ENCODE measurements at regions not wholly inside any gene's neighbourhood (a gene's known extent, or its start where the extent isn't known, plus 50 kb on each side); places are given as distances from the start of the nearest gene placed in this dataset.

DNA sequence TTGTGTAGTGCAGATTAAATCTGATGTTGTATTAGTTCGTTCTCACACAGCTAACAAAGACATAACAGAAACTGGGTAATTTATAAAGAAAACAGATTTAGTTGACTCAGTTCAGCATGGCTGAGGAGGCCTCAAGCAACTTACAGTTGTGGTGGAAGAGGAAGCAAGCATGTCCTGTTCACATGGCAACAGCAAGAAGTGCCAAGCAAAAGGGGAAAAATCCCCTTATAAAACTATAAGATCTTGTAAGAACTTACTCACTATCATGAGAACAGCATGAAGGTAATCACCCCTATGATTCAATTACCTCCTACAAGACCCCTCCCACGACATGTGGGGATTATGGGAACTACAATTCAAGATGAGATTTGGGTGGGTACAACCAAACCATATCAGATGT lies 238.6 kb upstream of the PRR16 start:
- DNase-seq: no peak

GRCh38 chr5:120228262-120229031 lies 235.7 kb upstream of the PRR16 start:
- DNase-seq: no peak

GRCh38 chr5:120229036-120229435 lies 235.1 kb upstream of the PRR16 start:
- no peak for DNase-seq

GRCh38 chr5:120231563-120231962 lies 232.5 kb upstream of the PRR16 start:
- no peak for DNase-seq

- no peak for DNase-seq
These were observed 227.7 kb upstream of the PRR16 start for GRCh38 chr5:120236360-120236759.

DNA sequence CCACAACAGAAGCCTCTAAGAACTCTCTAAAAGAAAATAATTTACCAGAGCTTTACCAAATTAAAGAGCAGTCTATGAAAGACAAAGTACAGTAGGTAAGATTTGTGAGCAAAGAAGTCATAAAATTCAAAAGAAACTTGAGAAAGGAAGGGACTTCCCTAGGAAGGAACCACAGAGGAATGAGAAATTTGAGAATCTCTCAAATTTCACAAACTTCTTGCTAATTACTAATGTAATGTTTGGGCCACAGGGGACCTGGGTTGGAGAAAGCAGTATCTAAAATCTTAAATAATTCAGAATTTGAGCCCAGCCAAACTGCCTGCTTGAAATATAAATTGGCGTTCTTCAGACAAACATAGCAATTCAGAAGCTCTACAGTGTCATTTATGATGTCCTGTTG lies 225.0 kb upstream of the PRR16 start:
- DNase-seq: no peak

GRCh38 chr5:120240706-120241105 lies 223.4 kb upstream of the PRR16 start:
- DNase-seq: no peak

GRCh38 chr5:120241400-120241799 lies 222.7 kb upstream of the PRR16 start:
- DNase-seq: no peak

- DNase-seq: no peak
These were observed 212.2 kb upstream of the PRR16 start for GRCh38 chr5:120251898-120252297.

DNA sequence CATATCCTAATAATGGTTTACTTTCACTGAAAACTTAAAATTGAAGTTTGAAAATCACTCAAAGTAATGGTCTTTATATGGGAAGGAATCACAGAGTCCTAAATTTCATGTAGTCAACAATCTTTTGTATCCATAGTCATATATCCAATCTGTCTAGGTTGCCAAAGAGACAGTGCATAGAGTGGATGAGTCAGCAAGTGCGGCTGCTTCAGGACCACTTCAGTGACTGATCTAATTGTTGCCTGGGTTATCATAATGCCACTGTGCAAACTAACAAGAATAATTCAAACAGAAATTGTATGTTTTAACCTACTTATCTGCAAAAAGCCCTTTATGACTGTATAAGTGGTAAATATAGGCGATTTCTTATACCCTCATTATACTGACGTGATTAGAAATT lies 211.3 kb upstream of the PRR16 start:
- DNase-seq: no peak

DNA sequence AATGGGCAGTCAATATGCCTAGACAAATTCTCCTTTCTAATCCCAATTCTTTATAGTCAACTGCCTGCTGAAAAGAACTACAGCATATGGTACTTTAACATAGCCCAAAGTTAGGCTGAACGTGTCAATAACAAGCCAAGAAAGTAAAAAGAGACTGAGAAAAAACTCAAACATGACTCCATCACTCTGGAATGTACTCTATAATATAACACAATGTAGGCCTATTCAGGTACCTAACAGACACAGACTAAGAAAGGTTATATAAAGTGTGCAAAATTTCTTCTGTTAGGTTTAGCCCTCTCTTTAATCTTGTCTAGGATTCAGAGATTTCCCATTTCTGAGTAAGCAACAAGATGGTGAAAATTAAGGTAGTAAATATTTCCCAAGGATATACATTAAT lies 209.7 kb upstream of the PRR16 start:
- no peak for DNase-seq

GRCh38 chr5:120255214-120255613 lies 208.9 kb upstream of the PRR16 start:
- DNase-seq: no peak

DNA sequence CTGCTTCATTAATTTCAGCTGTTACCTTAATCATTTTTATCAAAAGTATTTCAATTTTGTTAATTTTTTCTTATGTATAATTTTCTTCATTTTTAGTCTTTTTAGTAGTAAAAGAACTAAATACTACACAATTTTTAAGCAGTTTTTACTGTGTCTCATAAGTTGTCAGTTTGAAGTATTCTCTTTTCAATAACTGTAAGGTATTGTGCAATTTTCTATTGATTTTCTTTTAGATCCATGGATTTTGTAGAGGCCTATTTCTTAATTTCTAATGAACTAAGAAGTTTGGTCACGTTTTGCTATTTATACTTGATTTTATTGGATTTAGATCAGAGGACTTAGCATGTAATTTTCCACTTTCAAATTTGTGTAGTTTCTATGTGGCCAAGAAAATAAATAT lies 207.7 kb upstream of the PRR16 start:
- DNase-seq: no peak

DNA sequence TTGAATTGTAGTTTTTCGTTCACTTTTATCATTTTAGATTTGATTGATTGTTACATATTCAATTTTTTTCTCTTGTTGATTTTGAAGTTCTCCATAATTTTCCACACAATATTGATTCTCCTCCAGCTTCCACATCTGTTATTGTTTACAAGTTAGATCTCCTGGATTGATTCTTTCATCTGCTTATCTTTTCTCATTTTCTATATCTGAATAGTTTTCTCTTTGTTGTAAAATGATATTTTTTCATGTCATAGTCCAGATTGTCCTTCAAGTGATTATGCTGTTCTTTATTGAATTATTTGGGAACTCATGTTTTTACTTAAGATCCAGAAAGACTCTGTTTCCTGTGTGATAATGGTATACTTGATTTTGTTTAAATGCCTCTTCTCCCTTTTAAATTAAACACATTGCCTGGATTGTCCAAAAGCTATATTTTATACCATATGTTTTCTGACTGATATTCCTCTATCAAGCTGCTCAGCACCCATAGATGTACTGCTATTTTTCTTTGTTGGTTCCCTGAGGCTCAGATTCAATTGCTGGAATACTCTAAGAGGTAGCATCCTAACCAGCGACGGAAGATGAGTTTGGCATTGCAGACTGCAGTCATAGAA lies 206.6 kb upstream of the PRR16 start:
- DNase-seq: peak in 1 of 58 donors; percentile 4

DNA sequence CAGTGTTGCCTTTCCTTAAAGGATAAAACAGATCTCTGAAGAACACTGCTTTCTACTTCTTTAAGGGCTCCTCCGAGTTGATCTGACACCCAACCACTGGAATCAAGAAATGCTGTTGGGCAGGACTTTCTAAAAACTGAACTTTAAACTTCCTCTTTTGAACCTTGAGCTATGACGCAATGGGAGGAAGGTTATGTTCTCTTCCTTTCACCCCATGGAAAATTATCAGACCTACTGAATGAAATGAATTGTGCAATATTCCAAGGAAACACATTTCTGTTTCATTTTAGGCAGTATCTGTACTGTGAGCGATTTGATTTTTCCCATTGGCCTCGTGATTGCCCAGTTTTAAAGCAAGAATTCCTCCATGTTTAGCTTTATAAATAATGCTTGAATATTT lies 206.0 kb upstream of the PRR16 start:
- no peak for DNase-seq

DNA sequence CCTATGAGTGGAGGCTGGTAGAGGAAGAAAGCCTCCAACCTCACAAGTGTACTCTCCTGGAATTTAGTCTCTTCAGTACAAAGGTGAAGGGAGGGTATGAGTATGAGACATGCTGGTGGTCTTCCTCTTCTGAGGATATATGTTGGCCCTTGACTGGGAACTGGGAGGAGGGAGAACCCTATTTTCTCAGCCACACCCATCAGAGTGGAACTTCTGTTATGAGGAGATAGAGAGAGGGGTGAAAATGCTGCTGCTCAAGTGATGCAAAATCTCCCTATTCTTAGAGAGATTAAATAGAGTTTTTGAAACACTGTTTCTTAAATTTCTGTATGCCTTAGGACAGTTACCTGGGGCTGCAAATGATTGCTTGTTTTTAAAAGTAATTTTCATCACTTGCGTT lies 203.4 kb upstream of the PRR16 start:
- DNase-seq: no peak

- DNase-seq: no peak
These were observed 193.6 kb upstream of the PRR16 start for GRCh38 chr5:120270498-120270897.

DNA sequence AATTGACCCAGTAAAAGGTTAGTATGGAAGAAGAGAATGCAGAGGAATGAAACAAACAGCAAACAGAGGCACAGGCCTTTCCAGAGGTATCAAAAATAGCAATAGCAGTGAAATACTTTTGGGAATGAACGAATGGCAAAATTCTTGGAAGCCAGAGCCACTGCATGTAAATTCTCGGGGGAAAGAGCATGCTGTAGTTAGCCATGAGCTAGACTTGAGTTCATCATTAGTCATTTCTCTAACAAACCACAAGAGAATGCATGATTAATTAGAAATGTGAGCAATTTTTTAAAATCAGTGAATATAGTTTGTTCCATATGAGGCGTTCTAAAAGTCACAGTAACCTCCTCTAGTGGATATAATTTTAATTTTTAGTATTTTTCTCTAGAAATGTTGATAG lies 170.3 kb upstream of the PRR16 start:
- DNase-seq: no peak

- DNase-seq: no peak
These were observed 166.5 kb upstream of the PRR16 start for GRCh38 chr5:120297616-120298015.

- no peak for DNase-seq
These were observed 165.1 kb upstream of the PRR16 start for GRCh38 chr5:120298981-120299380.

DNA sequence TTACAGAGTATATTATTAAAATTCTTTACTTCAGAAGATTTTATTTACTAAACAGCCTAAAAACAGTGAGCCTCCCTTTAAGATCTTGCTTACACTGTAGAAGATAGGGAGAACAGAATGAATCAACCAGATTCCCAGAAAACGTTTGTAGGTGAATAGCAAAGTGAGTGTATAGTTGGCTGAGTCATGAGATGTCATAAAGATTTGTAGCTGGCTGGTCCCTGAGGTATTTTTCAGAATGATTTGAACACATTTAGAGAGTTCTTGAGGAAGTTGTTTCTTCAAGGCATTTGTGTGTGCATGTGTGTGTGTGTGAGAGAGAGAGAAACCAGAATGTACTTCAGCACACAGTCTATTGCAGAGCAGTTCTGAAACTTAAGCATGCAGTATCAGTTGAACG lies 159.4 kb upstream of the PRR16 start:
- no peak for DNase-seq

GRCh38 chr5:120306303-120306702 lies 157.8 kb upstream of the PRR16 start:
- DNase-seq: no peak

DNA sequence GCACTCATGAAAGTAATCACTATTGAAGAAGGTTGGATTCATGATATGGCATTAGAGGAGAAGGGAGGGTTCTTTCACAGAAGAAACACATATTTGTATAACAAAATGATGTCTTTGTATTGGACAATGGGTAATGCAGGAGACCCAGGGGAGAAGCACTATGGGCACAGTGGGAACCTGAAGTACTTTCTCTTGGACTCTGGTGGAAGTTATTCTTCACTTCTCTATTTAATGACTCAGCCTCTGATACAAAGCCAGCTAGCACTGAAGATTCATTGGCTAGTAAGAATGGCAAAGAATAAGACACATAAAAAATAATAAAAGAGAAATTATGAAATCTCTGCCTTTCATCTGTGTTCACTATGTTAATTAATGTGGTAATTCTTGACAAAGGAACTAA lies 149.9 kb upstream of the PRR16 start:
- DNase-seq: no peak
